Stimulated activated effector memory CD8-positive, alpha-beta T cell treated with anti-CD3 and anti-CD28 coated beads, Interleukin-12 subunit alpha, Interleukin-12 subunit beta, amount 100 ng/mL, for 72 hours (primary cell): ENCODE measurements at regions not wholly inside any gene's neighbourhood (a gene's known extent, or its start where the extent isn't known, plus 50 kb on each side); places are given as distances from the start of the nearest gene placed in this dataset.

Experiments
- ATAC-seq: fragments of 150-1000 bp; cut with Tn5 transposase; 2 replicates; pipeline ENCODE4 v1.10.0; 2021
- DNase-seq, 2 donors: peaks; one replicate each; pipeline ENCODE4 v3.0.0; 2021 to 2022; ENCODE audit warnings: low spot score in 2 of 2
- H3K27ac Mint-ChIP-seq: one replicate; pipeline ENCODE4 v1.8.0; 2022; ENCODE audit warnings: mild to moderate bottlenecking, mixed read lengths
- H3K36me3 Mint-ChIP-seq: one replicate; pipeline ENCODE4 v1.8.0; 2022; ENCODE audit warnings: mild to moderate bottlenecking, mixed read lengths
- H3K4me1 Mint-ChIP-seq: one replicate; pipeline ENCODE4 v1.8.0; 2022; ENCODE audit warnings: mixed read lengths
- H3K4me3 Mint-ChIP-seq: one replicate; pipeline ENCODE4 v1.8.0; 2022; ENCODE audit warnings: mild to moderate bottlenecking, mixed read lengths
- H3K9me3 Mint-ChIP-seq: one replicate; pipeline ENCODE4 v1.8.0; 2022; ENCODE audit warnings: mixed read lengths

- no peak overlapping the region for H3K4me3 Mint-ChIP-seq
- H3K27ac Mint-ChIP-seq, result no peak overlapping the region
- DNase-seq, result no peak
- no peak for ATAC-seq
- H3K36me3 Mint-ChIP-seq, result no peaks in the 10 kb centered on the region
- H3K9me3 Mint-ChIP-seq, result peaks cover 4% of the 10 kb centered on the region
- H3K4me1 Mint-ChIP-seq, result no peaks in the 10 kb centered on the region
Observed at GRCh38 chr9:3161912-3162311, 318.0 kb upstream of the PUM3 start.

GRCh38 chr9:3157011-3157410 lies 313.1 kb upstream of the PUM3 start:
- ATAC-seq (no peak), DNase-seq (no peak)
- no peaks in the 10 kb centered on the region for H3K36me3 Mint-ChIP-seq

GRCh38 chr9:3151672-3152576 lies 308.0 kb upstream of the PUM3 start:
- Mint-ChIP-seq H3K36me3 (no peaks in the 10 kb centered on the region), H3K27ac (no peak overlapping the region), H3K9me3 (no peaks in the 10 kb centered on the region), H3K4me1 (no peaks in the 10 kb centered on the region), H3K4me3 (no peak overlapping the region)
- ATAC-seq (no peak), DNase-seq (no peak)

More at GRCh38 chr9:3157011-3157410, 313.1 kb upstream of the PUM3 start:
- no peak overlapping the region for H3K27ac Mint-ChIP-seq
- no peaks in the 10 kb centered on the region for H3K4me1 Mint-ChIP-seq
- H3K4me3 Mint-ChIP-seq, result no peak overlapping the region
- peaks cover 3% of the 10 kb centered on the region for H3K9me3 Mint-ChIP-seq

- no peaks in the 10 kb centered on the region for H3K36me3 Mint-ChIP-seq
- H3K4me1 Mint-ChIP-seq, result no peaks in the 10 kb centered on the region
- ATAC-seq (no peak), DNase-seq (no peak)
- no peak overlapping the region for H3K4me3 Mint-ChIP-seq
- H3K9me3 Mint-ChIP-seq, result no peaks in the 10 kb centered on the region
- H3K27ac Mint-ChIP-seq, result no peak overlapping the region
Observed at GRCh38 chr9:3150074-3150473, 306.2 kb upstream of the PUM3 start.

DNA sequence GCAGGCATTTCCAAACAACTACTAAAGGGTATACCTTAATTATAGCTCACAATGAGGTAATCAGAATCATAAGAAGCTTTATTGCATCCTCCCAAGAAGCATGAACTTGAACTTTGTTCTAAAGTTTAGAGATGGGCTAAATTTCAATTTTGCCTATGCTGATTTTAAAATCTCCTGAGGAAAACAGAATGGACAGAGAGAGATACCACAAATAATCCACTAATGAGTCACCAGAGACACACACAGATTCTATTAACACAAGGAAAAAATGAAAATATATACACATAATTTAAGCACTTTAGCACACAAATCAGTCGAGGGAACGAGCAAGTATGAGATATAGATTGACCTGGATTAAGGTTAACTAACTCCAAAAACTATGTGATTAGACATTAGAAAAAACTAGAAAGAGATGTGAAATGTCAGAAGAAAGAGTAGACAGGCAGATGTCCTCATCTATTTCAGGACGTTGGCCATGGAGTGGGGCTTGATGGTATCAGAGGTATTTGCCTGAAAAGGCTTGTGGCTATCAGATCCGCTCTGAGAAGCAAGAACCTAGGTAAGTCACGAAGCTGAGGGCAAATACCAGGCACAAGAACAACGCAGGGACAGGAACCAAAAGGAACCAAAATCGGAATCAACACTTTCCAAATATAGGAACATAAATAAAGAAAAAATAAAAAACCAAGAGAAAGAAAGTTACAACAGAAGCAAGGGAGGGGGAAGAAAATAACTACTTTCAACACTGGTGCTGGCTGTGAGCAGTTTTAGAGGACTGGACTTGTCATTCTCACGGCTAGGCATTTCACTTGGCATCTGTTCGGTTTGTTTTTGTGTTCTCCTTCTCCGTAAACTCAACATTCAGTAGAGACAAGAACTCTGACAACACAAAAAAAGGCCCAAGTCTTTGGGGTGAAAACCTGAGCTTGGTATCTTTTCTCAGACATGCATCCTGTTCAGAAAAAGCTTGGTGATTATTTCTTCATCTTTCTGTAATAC lies 294.6 kb upstream of the PUM3 start:
- no peak for ATAC-seq
- no peak for DNase-seq
- Mint-ChIP-seq H3K4me3 (no peak overlapping the region), H3K4me1 (no peaks in the 10 kb centered on the region), H3K9me3 (peaks cover 2% of the 10 kb centered on the region), H3K36me3 (no peaks in the 10 kb centered on the region), H3K27ac (no peak overlapping the region)

DNA sequence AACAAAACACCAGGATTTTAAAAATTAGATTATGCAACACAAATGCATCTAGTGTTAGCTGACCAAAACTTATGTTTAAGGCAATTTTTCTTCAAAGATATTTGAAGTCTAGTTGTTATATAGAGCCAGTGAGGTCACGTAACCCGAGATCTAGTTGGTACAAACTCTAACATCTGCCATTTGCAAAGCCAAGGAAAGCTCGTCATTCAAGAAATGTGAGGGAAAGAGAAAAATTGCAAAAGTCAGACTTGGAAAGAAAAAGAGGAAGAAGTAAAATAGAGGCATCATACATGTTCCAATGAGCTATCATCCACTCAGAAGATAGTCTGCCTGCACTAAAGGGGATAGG lies 293.4 kb upstream of the PUM3 start:
- no peak for DNase-seq
- Mint-ChIP-seq H3K27ac (no peak overlapping the region), H3K36me3 (no peaks in the 10 kb centered on the region), H3K4me1 (no peaks in the 10 kb centered on the region), H3K4me3 (no peak overlapping the region), H3K9me3 (no peaks in the 10 kb centered on the region)
- ATAC-seq, result no peak

DNA sequence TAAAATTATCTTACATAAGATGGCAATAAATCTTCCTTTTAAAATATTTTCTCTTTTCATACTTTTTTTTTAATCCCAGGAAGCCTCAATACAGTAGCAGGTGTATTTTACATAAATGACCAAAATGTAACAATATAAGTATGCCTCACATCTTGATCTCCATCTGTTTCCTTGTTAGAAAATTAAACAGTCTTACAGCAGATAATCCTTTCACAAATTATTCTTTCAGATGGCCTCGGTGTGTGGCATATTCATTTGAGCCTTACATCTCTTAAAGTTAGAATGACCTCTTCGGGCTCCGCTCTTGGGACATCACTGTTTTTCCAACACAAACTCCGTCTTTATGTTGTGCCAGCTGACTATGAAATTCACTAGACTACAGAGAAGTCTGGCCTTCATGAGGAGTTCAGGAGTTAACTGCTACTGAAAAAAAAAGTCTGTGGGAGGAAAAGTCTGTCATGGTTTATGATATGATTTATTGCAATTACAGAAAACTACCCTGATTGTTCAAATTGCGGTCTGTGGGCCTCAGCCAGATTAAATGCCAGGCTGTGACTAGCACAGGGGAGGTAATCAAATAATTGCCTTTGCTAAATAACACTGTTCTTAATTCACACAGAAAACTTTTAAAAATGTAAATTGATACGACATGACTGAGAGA lies 292.9 kb upstream of the PUM3 start:
- Mint-ChIP-seq H3K27ac (no peak overlapping the region), H3K4me1 (no peaks in the 10 kb centered on the region), H3K4me3 (no peak overlapping the region), H3K36me3 (no peaks in the 10 kb centered on the region), H3K9me3 (no peaks in the 10 kb centered on the region)
- no peak for ATAC-seq
- DNase-seq, result no peak

DNA sequence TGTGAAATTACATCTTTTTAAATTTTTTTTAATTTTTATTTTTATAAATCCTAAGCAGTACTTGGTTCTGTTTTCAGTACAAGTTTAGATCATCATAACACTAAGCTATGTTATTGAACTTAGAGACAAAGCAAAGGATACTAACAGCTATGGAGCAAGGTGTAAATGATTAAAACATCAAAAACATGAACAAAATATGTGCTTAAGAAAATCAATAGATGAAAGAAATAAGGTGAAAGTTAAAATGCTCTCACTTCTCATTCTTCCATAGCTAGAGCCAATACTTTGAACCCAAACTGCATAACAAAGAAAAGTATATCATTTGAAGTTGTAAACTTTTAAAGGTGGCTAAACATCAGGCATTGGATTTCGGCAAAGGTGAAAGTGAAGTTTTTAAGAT lies 292.3 kb upstream of the PUM3 start:
- no peak for DNase-seq
- Mint-ChIP-seq H3K4me3 (no peak overlapping the region), H3K27ac (no peak overlapping the region), H3K9me3 (peaks cover 4% of the 10 kb centered on the region), H3K36me3 (no peaks in the 10 kb centered on the region), H3K4me1 (no peaks in the 10 kb centered on the region)
- no peak for ATAC-seq

DNA sequence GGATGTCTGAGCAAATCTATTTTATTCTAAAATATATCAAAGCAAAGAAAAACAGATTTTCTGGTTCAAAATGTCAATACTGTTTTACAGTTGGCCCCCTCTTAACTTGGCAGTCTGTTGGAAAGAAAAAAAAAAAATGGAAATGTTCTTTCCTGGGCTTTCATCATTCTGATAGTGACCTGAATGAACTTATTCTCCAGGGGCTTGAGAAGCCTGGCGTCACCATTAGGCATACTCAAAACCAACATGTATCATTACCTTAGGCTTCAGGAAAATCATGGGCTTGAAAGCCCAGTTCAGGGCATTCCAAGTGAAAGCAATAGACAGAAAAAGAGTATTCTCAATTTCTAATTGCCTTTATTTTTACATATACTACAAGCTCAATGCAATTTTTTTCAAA lies 283.7 kb upstream of the PUM3 start:
- DNase-seq, result no peak
- no peak overlapping the region for H3K27ac Mint-ChIP-seq
- no peaks in the 10 kb centered on the region for H3K36me3 Mint-ChIP-seq
- no peak for ATAC-seq
- no peak overlapping the region for H3K4me3 Mint-ChIP-seq
- peaks cover 5% of the 10 kb centered on the region for H3K9me3 Mint-ChIP-seq
- H3K4me1 Mint-ChIP-seq, result no peaks in the 10 kb centered on the region

- no peaks in the 10 kb centered on the region for H3K9me3 Mint-ChIP-seq
- no peak overlapping the region for H3K4me3 Mint-ChIP-seq
- H3K27ac Mint-ChIP-seq, result no peak overlapping the region
- ATAC-seq (no peak), DNase-seq (no peak)
- H3K36me3 Mint-ChIP-seq, result no peaks in the 10 kb centered on the region
- H3K4me1 Mint-ChIP-seq, result no peaks in the 10 kb centered on the region
Observed at GRCh38 chr9:3125602-3126405, 281.9 kb upstream of the PUM3 start.

- no peak overlapping the region for H3K4me3 Mint-ChIP-seq
- H3K9me3 Mint-ChIP-seq, result no peaks in the 10 kb centered on the region
- H3K4me1 Mint-ChIP-seq, result no peaks in the 10 kb centered on the region
- H3K27ac Mint-ChIP-seq, result no peak overlapping the region
- DNase-seq (no peak), ATAC-seq (no peak)
- no peaks in the 10 kb centered on the region for H3K36me3 Mint-ChIP-seq
Observed at GRCh38 chr9:3124001-3124400, 280.1 kb upstream of the PUM3 start.

- ATAC-seq, result no peak
- no peak overlapping the region for H3K27ac Mint-ChIP-seq
- no peaks in the 10 kb centered on the region for H3K36me3 Mint-ChIP-seq
- DNase-seq, result no peak
- peaks cover 6% of the 10 kb centered on the region for H3K9me3 Mint-ChIP-seq
- no peaks in the 10 kb centered on the region for H3K4me1 Mint-ChIP-seq
- H3K4me3 Mint-ChIP-seq, result no peak overlapping the region
Observed at GRCh38 chr9:3118081-3118480, 274.2 kb upstream of the PUM3 start.

GRCh38 chr9:3099646-3100045 lies 255.8 kb upstream of the PUM3 start:
- Mint-ChIP-seq H3K9me3 (no peaks in the 10 kb centered on the region), H3K4me1 (no peaks in the 10 kb centered on the region), H3K36me3 (no peaks in the 10 kb centered on the region), H3K27ac (no peak overlapping the region), H3K4me3 (no peak overlapping the region)
- ATAC-seq (no peak), DNase-seq (no peak)

- Mint-ChIP-seq H3K9me3 (no peaks in the 10 kb centered on the region), H3K4me3 (no peak overlapping the region), H3K4me1 (no peaks in the 10 kb centered on the region), H3K27ac (no peak overlapping the region), H3K36me3 (no peaks in the 10 kb centered on the region)
- DNase-seq (no peak), ATAC-seq (no peak)
Observed at GRCh38 chr9:3088219-3088618, 244.3 kb upstream of the PUM3 start.

- Mint-ChIP-seq H3K9me3 (no peaks in the 10 kb centered on the region), H3K4me1 (no peaks in the 10 kb centered on the region), H3K27ac (no peak overlapping the region), H3K36me3 (no peaks in the 10 kb centered on the region), H3K4me3 (no peak overlapping the region)
- ATAC-seq (no peak), DNase-seq (no peak)
Observed at GRCh38 chr9:3087697-3088096, 243.8 kb upstream of the PUM3 start.
